ENCODE measurements at regions not wholly inside any gene's neighbourhood (a gene's known extent, or its start where the extent isn't known, plus 50 kb on each side); places are given as distances from the start of the nearest gene placed in this dataset.

GRCh38 chr11:36719358-36720107, 121.5 kb upstream of the RAG2 start:
- DNase-seq (ENCODE audit: insufficient read length, low spot score) (no peak), FAIRE-seq (no peak)
- no peak for TF ChIP-seq CTCF (IDR thresholded peaks at IDR 0.05; ENCODE audit: insufficient read depth, missing control alignments)

GRCh38 chr11:36718451-36718850, 120.4 kb upstream of the RAG2 start:
- no peak for FAIRE-seq
- TF ChIP-seq CTCF (IDR thresholded peaks at IDR 0.05; ENCODE audit: insufficient read depth, missing control alignments), result no peak

GRCh38 chr11:36713715-36714114, 115.7 kb upstream of the RAG2 start:
- DNase-seq (ENCODE audit: insufficient read length, low spot score) (no peak), FAIRE-seq (no peak)
- no peak for TF ChIP-seq CTCF (IDR thresholded peaks at IDR 0.05; ENCODE audit: insufficient read depth, missing control alignments)

More at GRCh38 chr11:36718451-36718850, 120.4 kb upstream of the RAG2 start:
- DNase-seq (ENCODE audit: insufficient read length, low spot score), result no peak

GRCh38 chr11:36711104-36711825, 113.2 kb upstream of the RAG2 start:
- FAIRE-seq (no peak), DNase-seq (ENCODE audit: insufficient read length, low spot score) (no peak)
- TF ChIP-seq CTCF (IDR thresholded peaks at IDR 0.05; ENCODE audit: insufficient read depth, missing control alignments), result peak; percentile 6
